ENCODE measurements at regions not wholly inside any gene's neighbourhood (a gene's known extent, or its start where the extent isn't known, plus 50 kb on each side); places are given as distances from the start of the nearest gene placed in this dataset.

- DNase-seq, result no peak
- no peak overlapping the region for H3K14ac ChIP-seq (ENCODE audit: low read length in 2 of 2)
- H3K9me3 ChIP-seq (ENCODE audit: control insufficient read depth, low read length), result no peaks in the 10 kb centered on the region
- H2BK5ac ChIP-seq (ENCODE audit: low read depth, low read length, poor library complexity, severe bottlenecking), result no peak overlapping the region
- no peak overlapping the region for H3K4ac ChIP-seq (ENCODE audit: low read depth in 1 of 2, low read length in 2 of 2)
- no peak overlapping the region for H3K9ac ChIP-seq (ENCODE audit: low read length)
- no peak overlapping the region for H2BK120ac ChIP-seq (ENCODE audit: low read depth, low read length)
- no peak overlapping the region for H3K23ac ChIP-seq (ENCODE audit: low read length in 2 of 2)
- H3K79me1 ChIP-seq (replicated peaks; ENCODE audit: low read length, poor library complexity, severe bottlenecking), result no peaks in the 10 kb centered on the region
- no peaks in the 10 kb centered on the region for H3K36me3 ChIP-seq (ENCODE audit: control insufficient read depth in 1 of 2, insufficient read depth in 2 of 2, low read depth in 1 of 2, low read length in 2 of 2)
- H2BK15ac ChIP-seq (ENCODE audit: low read depth, poor library complexity, severe bottlenecking), result no peak overlapping the region
- H3K4me2 ChIP-seq (ENCODE audit: low read length, poor library complexity, severe bottlenecking), result no peak overlapping the region
- H2AK5ac ChIP-seq (ENCODE audit: low read length, severe bottlenecking), result no peak overlapping the region
- H3K27ac ChIP-seq (ENCODE audit: low read length, poor library complexity, severe bottlenecking), result no peak overlapping the region
- no peak overlapping the region for H2AFZ ChIP-seq (ENCODE audit: low read depth, low read length)
- no peaks in the 10 kb centered on the region for H3K27me3 ChIP-seq (ENCODE audit: control insufficient read depth in 1 of 2, insufficient read depth in 1 of 2, low read length in 2 of 2)
- H3K4me1 ChIP-seq (ENCODE audit: control insufficient read depth, insufficient read depth, low read depth, low read length), result no peaks in the 10 kb centered on the region
- no peak overlapping the region for H3K18ac ChIP-seq (ENCODE audit: low read depth in 1 of 2, low read length in 2 of 2)
- H2BK12ac ChIP-seq (ENCODE audit: low read length in 2 of 2), result no peak overlapping the region
- WGBS, result 100% methylated on average over 1 of the region's 3 CpGs
- H3K4me3 ChIP-seq (ENCODE audit: insufficient read depth in 1 of 2, low read depth in 1 of 2, low read length in 2 of 2), result no peak overlapping the region
- no peak overlapping the region for H4K8ac ChIP-seq (ENCODE audit: low read length)
- H4K91ac ChIP-seq (ENCODE audit: low read length), result no peak overlapping the region
Measured at GRCh38 chr18:77457681-77458080, 208.0 kb downstream of the GALR1 start.

GRCh38 chr18:77461062-77461688 is 211.5 kb downstream of the GALR1 start:
- Histone ChIP-seq H3K18ac (ENCODE audit: low read depth in 1 of 2, low read length in 2 of 2) (no peak overlapping the region), H3K9me3 (ENCODE audit: control insufficient read depth, low read length) (no peaks in the 10 kb centered on the region), H2BK5ac (ENCODE audit: low read depth, low read length, poor library complexity, severe bottlenecking) (no peak overlapping the region), H2AFZ (ENCODE audit: low read depth, low read length) (no peak overlapping the region), H3K4ac (ENCODE audit: low read depth in 1 of 2, low read length in 2 of 2) (no peak overlapping the region), H3K23ac (ENCODE audit: low read length in 2 of 2) (no peak overlapping the region), H2BK12ac (ENCODE audit: low read length in 2 of 2) (no peak overlapping the region), H3K4me3 (ENCODE audit: insufficient read depth in 1 of 2, low read depth in 1 of 2, low read length in 2 of 2) (no peak overlapping the region), H3K36me3 (ENCODE audit: control insufficient read depth in 1 of 2, insufficient read depth in 2 of 2, low read depth in 1 of 2, low read length in 2 of 2) (no peaks in the 10 kb centered on the region), H4K8ac (ENCODE audit: low read length) (no peak overlapping the region), H2BK120ac (ENCODE audit: low read depth, low read length) (no peak overlapping the region), H2BK15ac (ENCODE audit: low read depth, poor library complexity, severe bottlenecking) (no peak overlapping the region), H3K4me1 (ENCODE audit: control insufficient read depth, insufficient read depth, low read depth, low read length) (no peaks in the 10 kb centered on the region), H4K91ac (ENCODE audit: low read length) (no peak overlapping the region), H3K9ac (ENCODE audit: low read length) (no peak overlapping the region), H3K27ac (ENCODE audit: low read length, poor library complexity, severe bottlenecking) (no peak overlapping the region), H2AK5ac (ENCODE audit: low read length, severe bottlenecking) (no peak overlapping the region), H3K4me2 (ENCODE audit: low read length, poor library complexity, severe bottlenecking) (no peak overlapping the region), H3K27me3 (ENCODE audit: control insufficient read depth in 1 of 2, insufficient read depth in 1 of 2, low read length in 2 of 2) (peaks cover 0 to 3% of the 10 kb centered on the region in 2 experiments), H3K79me1 (replicated peaks; ENCODE audit: low read length, poor library complexity, severe bottlenecking) (no peaks in the 10 kb centered on the region), H3K14ac (ENCODE audit: low read length in 2 of 2) (no peak overlapping the region)
- 62% methylated on average over 5 of the region's 6 CpGs for WGBS
- no peak for DNase-seq

DNA sequence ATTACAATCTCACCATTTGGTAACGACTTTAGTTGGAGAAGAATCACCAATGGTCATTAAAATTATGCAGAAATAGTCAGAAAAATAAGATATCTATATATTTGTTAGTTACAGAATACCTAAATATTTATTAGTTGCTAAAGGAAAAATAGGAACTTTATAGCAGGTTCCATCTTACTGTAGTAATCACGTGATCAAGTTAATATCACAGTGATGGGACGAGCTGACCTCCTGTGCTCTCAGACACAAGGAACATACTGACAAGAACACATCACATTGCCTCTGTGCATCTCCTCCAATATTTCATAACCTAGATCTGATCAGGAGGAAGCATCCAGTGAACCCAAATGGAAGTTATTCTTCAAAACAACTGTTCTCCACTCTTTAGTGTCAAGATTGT is 215.3 kb downstream of the GALR1 start:
- Histone ChIP-seq H2BK15ac (ENCODE audit: low read depth, poor library complexity, severe bottlenecking) (no peak overlapping the region), H4K8ac (ENCODE audit: low read length) (no peak overlapping the region), H3K18ac (ENCODE audit: low read depth in 1 of 2, low read length in 2 of 2) (no peak overlapping the region), H3K36me3 (ENCODE audit: control insufficient read depth in 1 of 2, insufficient read depth in 2 of 2, low read depth in 1 of 2, low read length in 2 of 2) (no peaks in the 10 kb centered on the region), H3K27me3 (ENCODE audit: control insufficient read depth in 1 of 2, insufficient read depth in 1 of 2, low read length in 2 of 2) (peaks cover 0 to 3% of the 10 kb centered on the region in 2 experiments), H4K91ac (ENCODE audit: low read length) (no peak overlapping the region), H3K14ac (ENCODE audit: low read length in 2 of 2) (no peak overlapping the region), H3K23ac (ENCODE audit: low read length in 2 of 2) (no peak overlapping the region), H3K27ac (ENCODE audit: low read length, poor library complexity, severe bottlenecking) (no peak overlapping the region), H2AK5ac (ENCODE audit: low read length, severe bottlenecking) (no peak overlapping the region), H2BK5ac (ENCODE audit: low read depth, low read length, poor library complexity, severe bottlenecking) (no peak overlapping the region), H2AFZ (ENCODE audit: low read depth, low read length) (no peak overlapping the region), H3K9me3 (ENCODE audit: control insufficient read depth, low read length) (no peaks in the 10 kb centered on the region), H3K9ac (ENCODE audit: low read length) (no peak overlapping the region), H3K4ac (ENCODE audit: low read depth in 1 of 2, low read length in 2 of 2) (no peak overlapping the region), H2BK120ac (ENCODE audit: low read depth, low read length) (no peak overlapping the region), H3K4me1 (ENCODE audit: control insufficient read depth, insufficient read depth, low read depth, low read length) (no peaks in the 10 kb centered on the region), H3K79me1 (replicated peaks; ENCODE audit: low read length, poor library complexity, severe bottlenecking) (no peaks in the 10 kb centered on the region), H3K4me2 (ENCODE audit: low read length, poor library complexity, severe bottlenecking) (no peak overlapping the region), H2BK12ac (ENCODE audit: low read length in 2 of 2) (no peak overlapping the region), H3K4me3 (ENCODE audit: insufficient read depth in 1 of 2, low read depth in 1 of 2, low read length in 2 of 2) (no peak overlapping the region)
- no peak for DNase-seq
- 56% methylated on average over 2 of the region's 3 CpGs for WGBS

- H3K27me3 ChIP-seq (ENCODE audit: control insufficient read depth in 1 of 2, insufficient read depth in 1 of 2, low read length in 2 of 2), result peaks cover 0 to 3% of the 10 kb centered on the region in 2 experiments
- no peak overlapping the region for H4K8ac ChIP-seq (ENCODE audit: low read length)
- peaks cover 2% of the 10 kb centered on the region for H3K4me1 ChIP-seq (ENCODE audit: control insufficient read depth, insufficient read depth, low read depth, low read length)
- H2BK12ac ChIP-seq (ENCODE audit: low read length in 2 of 2), result no peak overlapping the region
- H3K4me2 ChIP-seq (ENCODE audit: low read length, poor library complexity, severe bottlenecking), result no peak overlapping the region
- DNase-seq, result no peak
- H3K9ac ChIP-seq (ENCODE audit: low read length), result no peak overlapping the region
- H3K23ac ChIP-seq (ENCODE audit: low read length in 2 of 2), result no peak overlapping the region
- H3K4me3 ChIP-seq (ENCODE audit: insufficient read depth in 1 of 2, low read depth in 1 of 2, low read length in 2 of 2), result no peak overlapping the region
- H3K18ac ChIP-seq (ENCODE audit: low read depth in 1 of 2, low read length in 2 of 2), result no peak overlapping the region
- no peak overlapping the region for H2AFZ ChIP-seq (ENCODE audit: low read depth, low read length)
- no peaks in the 10 kb centered on the region for H3K79me1 ChIP-seq (replicated peaks; ENCODE audit: low read length, poor library complexity, severe bottlenecking)
- H3K27ac ChIP-seq (ENCODE audit: low read length, poor library complexity, severe bottlenecking), result no peak overlapping the region
- H2BK120ac ChIP-seq (ENCODE audit: low read depth, low read length), result no peak overlapping the region
- H4K91ac ChIP-seq (ENCODE audit: low read length), result no peak overlapping the region
- H2BK15ac ChIP-seq (ENCODE audit: low read depth, poor library complexity, severe bottlenecking), result no peak overlapping the region
- no peaks in the 10 kb centered on the region for H3K9me3 ChIP-seq (ENCODE audit: control insufficient read depth, low read length)
- H3K14ac ChIP-seq (ENCODE audit: low read length in 2 of 2), result no peak overlapping the region
- H3K4ac ChIP-seq (ENCODE audit: low read depth in 1 of 2, low read length in 2 of 2), result no peak overlapping the region
- no peak overlapping the region for H2BK5ac ChIP-seq (ENCODE audit: low read depth, low read length, poor library complexity, severe bottlenecking)
- no peaks in the 10 kb centered on the region for H3K36me3 ChIP-seq (ENCODE audit: control insufficient read depth in 1 of 2, insufficient read depth in 2 of 2, low read depth in 1 of 2, low read length in 2 of 2)
- no peak overlapping the region for H2AK5ac ChIP-seq (ENCODE audit: low read length, severe bottlenecking)
Measured at GRCh38 chr18:77466890-77467289, 217.2 kb downstream of the GALR1 start.

Measured in mesenchymal stem cell (in vitro differentiated cells and primary cell).